Right lobe of liver (tissue), 4 donors: ENCODE measurements at regions not wholly inside any gene's neighbourhood (a gene's known extent, or its start where the extent isn't known, plus 50 kb on each side); places are given as distances from the start of the nearest gene placed in this dataset.

ENCODE experiments used
- POLR2A ChIP-seq: fragments of 450-650 bp; IDR thresholded peaks from one replicate; pipeline ENCODE4 v1.6.1; 2017; ENCODE audit warnings: antibody characterized with exemption, mild to moderate bottlenecking
- TF ChIP-seq, protein P1 (sequence below), 4 donors: fragments of 200-600 bp in 3 of 4; fragments of 450-650 bp in 1 of 4; IDR thresholded peaks; one replicate each; pipeline versions ENCODE4 v1.5.1 to v1.8.0; 2016 to 2022; ENCODE audit warnings: antibody characterized with exemption in 4 of 4, mild to moderate bottlenecking in 2 of 4
- donor health status: DM: no; HTN: no; CAD: no.
- donor health status: DM: no; HTN: no; CAD: no.
- donor health status: DM: no; HTN: yes; CAD: no.

DNA sequence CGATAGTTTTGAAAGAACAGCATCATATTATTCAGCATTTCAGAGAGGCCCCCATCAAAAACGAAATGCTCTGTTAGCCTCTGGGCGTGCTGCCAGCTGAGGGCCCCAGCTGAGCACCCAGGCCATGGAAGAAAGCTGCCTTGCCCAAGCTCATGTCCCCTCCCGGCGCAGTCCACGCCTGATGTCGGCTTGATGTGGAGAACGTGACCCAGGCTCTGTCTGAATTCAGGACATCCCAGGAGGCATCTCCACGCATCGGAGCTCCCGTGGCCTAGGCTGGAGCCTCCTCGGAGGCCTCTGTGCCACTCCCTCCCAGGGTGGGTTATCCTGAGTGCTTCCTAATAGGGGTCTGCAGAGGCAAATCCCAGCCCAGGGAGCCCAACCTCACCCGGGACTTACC, 218.3 kb upstream of the AKR1E2 start:
- no peak for TF ChIP-seq POLR2A
- TF ChIP-seq, protein P1, sequence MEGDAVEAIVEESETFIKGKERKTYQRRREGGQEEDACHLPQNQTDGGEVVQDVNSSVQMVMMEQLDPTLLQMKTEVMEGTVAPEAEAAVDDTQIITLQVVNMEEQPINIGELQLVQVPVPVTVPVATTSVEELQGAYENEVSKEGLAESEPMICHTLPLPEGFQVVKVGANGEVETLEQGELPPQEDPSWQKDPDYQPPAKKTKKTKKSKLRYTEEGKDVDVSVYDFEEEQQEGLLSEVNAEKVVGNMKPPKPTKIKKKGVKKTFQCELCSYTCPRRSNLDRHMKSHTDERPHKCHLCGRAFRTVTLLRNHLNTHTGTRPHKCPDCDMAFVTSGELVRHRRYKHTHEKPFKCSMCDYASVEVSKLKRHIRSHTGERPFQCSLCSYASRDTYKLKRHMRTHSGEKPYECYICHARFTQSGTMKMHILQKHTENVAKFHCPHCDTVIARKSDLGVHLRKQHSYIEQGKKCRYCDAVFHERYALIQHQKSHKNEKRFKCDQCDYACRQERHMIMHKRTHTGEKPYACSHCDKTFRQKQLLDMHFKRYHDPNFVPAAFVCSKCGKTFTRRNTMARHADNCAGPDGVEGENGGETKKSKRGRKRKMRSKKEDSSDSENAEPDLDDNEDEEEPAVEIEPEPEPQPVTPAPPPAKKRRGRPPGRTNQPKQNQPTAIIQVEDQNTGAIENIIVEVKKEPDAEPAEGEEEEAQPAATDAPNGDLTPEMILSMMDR (IDR thresholded peaks at IDR 0.05) = no peak
